C4-2B (cell line): ENCODE measurements at regions not wholly inside any gene's neighbourhood (a gene's known extent, or its start where the extent isn't known, plus 50 kb on each side); places are given as distances from the start of the nearest gene placed in this dataset.

ENCODE experiments used
- ZFX ChIP-seq: fragments of 450-650 bp; IDR thresholded peaks from 2 replicates; pipeline ENCODE4 v1.6.1; 2017
- TF ChIP-seq, protein P1 (sequence below): fragments of 450-650 bp; conservative IDR thresholded peaks from 2 replicates; pipeline ENCODE4 v1.5.1; 2017; ENCODE audit warnings: mild to moderate bottlenecking

DNA sequence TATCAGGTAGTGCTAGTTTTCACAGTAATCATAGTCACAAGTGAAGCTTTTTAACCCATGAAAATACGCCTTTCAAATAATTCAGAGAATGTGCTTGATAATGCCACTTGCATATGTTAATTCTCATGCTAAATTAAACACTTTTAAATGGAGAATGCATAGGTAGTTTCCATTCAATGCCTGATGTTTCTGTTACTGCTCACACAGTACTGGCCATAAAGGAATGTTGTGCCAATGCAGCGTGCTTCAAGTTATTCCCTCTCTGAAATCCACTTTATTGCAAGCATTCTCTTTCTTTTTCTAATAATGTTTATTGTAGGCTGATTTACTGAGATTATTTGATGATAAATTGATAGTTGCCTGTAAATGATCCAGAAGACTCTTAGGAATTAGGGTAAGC is 513.0 kb upstream of the KLF12 start:
- TF ChIP-seq, protein P1, sequence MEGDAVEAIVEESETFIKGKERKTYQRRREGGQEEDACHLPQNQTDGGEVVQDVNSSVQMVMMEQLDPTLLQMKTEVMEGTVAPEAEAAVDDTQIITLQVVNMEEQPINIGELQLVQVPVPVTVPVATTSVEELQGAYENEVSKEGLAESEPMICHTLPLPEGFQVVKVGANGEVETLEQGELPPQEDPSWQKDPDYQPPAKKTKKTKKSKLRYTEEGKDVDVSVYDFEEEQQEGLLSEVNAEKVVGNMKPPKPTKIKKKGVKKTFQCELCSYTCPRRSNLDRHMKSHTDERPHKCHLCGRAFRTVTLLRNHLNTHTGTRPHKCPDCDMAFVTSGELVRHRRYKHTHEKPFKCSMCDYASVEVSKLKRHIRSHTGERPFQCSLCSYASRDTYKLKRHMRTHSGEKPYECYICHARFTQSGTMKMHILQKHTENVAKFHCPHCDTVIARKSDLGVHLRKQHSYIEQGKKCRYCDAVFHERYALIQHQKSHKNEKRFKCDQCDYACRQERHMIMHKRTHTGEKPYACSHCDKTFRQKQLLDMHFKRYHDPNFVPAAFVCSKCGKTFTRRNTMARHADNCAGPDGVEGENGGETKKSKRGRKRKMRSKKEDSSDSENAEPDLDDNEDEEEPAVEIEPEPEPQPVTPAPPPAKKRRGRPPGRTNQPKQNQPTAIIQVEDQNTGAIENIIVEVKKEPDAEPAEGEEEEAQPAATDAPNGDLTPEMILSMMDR: no peak
- TF ChIP-seq ZFX: no peak
